Neural cell (in vitro differentiated cells): ENCODE measurements at regions not wholly inside any gene's neighbourhood (a gene's known extent, or its start where the extent isn't known, plus 50 kb on each side); places are given as distances from the start of the nearest gene placed in this dataset.
"Not testable (repeated sequence)": the region's sequence is repeated elsewhere in the genome, so short reads cannot be mapped to it uniquely, and the experiment has no call there.

Source experiments
- EZH2 ChIP-seq: fragments of 200-600, 300-800 bp; shearing (Covaris generic), sonication (generic); IDR thresholded peaks from 2 replicates; pipeline ENCODE4 v1.6.1; 2014; ENCODE audit warnings: antibody characterized with exemption, low read length, borderline replicate concordance, mild to moderate bottlenecking; ENCODE audit not compliant: insufficient read depth, poor library complexity, severe bottlenecking
- POLR2AphosphoS5 ChIP-seq: IDR thresholded peaks from 2 replicates; pipeline ENCODE4 v1.6.1; 2012
- TF ChIP-seq, protein P1 (sequence below): fragments of 450-650 bp; IDR thresholded peaks from 2 replicates; pipeline ENCODE4 v1.5.1; 2014; ENCODE audit warnings: antibody characterized with exemption, mild to moderate bottlenecking, moderate library complexity; ENCODE audit not compliant: poor library complexity, severe bottlenecking
- TF ChIP-seq, protein P2 (sequence below): IDR thresholded peaks from 2 replicates; pipeline ENCODE4 v1.6.1; 2012; ENCODE audit warnings: borderline replicate concordance

DNA sequence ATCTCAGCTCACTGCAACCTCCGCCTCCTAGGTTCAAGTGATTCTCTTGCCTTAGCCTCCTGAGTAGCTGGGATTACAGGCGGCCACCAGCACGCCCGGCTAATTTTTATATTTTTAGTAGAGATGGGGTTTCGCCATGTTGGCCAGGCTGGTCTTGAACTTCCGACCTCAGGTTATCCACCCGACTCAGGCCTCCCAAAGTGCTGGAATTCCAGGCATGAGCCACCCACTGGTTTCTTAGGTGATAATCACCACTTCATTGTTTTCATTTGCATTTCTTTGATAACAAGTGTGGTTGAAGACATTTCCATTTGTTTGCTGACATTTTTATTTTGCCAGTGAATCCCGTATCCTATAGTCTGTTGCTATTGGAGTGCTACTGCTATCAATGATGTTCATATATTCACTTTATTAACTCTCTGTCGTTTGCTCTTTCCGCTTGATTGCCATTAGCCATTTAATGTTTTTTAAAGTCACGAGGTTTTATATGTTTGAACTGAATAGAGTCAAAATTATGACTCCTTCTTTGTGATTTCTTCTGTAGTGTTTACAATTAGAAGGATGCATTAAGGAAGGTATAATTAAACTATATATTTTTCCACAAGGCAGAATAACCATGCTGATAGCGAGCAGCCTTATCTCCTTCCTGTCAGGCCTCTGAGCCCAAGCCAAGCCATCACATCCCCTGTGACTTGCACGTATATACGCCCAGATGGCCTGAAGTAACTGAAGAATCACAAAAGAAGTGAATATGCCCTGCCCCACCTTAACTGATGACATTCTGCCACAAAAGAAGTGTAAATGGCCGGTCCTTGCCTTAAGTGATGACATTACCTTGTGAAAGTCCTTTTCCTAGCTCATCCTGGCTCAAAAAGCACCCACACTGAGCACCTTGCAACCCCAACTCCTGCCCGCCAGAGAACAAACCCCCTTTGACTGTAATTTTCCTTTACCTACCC, 87.3 kb upstream of the DAPK1 start:
- TF ChIP-seq, protein P1, sequence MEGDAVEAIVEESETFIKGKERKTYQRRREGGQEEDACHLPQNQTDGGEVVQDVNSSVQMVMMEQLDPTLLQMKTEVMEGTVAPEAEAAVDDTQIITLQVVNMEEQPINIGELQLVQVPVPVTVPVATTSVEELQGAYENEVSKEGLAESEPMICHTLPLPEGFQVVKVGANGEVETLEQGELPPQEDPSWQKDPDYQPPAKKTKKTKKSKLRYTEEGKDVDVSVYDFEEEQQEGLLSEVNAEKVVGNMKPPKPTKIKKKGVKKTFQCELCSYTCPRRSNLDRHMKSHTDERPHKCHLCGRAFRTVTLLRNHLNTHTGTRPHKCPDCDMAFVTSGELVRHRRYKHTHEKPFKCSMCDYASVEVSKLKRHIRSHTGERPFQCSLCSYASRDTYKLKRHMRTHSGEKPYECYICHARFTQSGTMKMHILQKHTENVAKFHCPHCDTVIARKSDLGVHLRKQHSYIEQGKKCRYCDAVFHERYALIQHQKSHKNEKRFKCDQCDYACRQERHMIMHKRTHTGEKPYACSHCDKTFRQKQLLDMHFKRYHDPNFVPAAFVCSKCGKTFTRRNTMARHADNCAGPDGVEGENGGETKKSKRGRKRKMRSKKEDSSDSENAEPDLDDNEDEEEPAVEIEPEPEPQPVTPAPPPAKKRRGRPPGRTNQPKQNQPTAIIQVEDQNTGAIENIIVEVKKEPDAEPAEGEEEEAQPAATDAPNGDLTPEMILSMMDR = not testable (repeated sequence)
- TF ChIP-seq EZH2, POLR2AphosphoS5: not testable (repeated sequence)
- TF ChIP-seq, protein P2, sequence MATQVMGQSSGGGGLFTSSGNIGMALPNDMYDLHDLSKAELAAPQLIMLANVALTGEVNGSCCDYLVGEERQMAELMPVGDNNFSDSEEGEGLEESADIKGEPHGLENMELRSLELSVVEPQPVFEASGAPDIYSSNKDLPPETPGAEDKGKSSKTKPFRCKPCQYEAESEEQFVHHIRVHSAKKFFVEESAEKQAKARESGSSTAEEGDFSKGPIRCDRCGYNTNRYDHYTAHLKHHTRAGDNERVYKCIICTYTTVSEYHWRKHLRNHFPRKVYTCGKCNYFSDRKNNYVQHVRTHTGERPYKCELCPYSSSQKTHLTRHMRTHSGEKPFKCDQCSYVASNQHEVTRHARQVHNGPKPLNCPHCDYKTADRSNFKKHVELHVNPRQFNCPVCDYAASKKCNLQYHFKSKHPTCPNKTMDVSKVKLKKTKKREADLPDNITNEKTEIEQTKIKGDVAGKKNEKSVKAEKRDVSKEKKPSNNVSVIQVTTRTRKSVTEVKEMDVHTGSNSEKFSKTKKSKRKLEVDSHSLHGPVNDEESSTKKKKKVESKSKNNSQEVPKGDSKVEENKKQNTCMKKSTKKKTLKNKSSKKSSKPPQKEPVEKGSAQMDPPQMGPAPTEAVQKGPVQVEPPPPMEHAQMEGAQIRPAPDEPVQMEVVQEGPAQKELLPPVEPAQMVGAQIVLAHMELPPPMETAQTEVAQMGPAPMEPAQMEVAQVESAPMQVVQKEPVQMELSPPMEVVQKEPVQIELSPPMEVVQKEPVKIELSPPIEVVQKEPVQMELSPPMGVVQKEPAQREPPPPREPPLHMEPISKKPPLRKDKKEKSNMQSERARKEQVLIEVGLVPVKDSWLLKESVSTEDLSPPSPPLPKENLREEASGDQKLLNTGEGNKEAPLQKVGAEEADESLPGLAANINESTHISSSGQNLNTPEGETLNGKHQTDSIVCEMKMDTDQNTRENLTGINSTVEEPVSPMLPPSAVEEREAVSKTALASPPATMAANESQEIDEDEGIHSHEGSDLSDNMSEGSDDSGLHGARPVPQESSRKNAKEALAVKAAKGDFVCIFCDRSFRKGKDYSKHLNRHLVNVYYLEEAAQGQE = not testable (repeated sequence)
